NCI-H82 (cell line): ENCODE measurements at regions not wholly inside any gene's neighbourhood (a gene's known extent, or its start where the extent isn't known, plus 50 kb on each side); places are given as distances from the start of the nearest gene placed in this dataset.
"Not testable (repeated sequence)": the region's sequence is repeated elsewhere in the genome, so short reads cannot be mapped to it uniquely, and the experiment has no call there.

Source experiments
- DNase-seq: peaks from one replicate; lab custom pipeline; 2025; lab: John Stamatoyannopoulos, UW

DNA sequence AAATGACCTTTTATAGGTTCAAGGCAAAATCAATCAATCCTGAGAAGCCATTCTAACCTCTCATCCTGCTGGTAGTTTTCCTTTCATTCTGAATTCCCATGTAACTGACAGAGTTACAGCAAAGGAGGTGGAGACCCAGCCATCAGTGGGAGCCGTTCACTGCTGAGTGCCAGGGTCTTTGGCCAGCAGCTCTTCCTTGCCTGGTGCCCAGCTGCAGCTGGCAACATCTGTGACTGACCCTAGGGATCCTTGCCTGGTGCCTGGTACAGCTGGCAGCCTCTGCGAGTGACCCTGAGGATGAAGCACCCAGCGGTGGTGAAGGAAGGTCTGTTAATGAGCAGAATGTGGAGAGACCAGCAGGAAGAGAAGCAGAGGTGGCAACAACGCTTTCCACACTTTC is 314.6 kb downstream of the THBS2 start:
- no peak for DNase-seq

DNA sequence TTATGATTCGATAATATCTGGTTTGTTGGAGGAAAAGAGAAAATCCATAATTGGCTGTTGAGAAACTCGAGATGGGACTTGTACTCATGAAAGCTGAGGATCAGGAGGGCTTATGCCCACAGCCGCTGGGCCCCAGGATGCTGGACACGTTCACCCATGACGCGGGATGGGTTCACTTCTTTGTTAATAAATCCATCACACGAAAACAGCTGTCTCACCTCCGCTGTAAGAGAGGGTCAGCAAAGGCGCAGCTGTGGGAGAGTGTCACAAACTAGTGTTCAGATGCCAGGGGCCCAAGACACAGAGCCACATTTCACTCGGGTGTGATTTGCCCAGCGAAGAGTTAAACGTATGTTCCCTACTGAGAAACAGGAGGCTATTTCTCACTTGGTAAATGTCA is 315.1 kb downstream of the THBS2 start:
- DNase-seq: no peak

DNA sequence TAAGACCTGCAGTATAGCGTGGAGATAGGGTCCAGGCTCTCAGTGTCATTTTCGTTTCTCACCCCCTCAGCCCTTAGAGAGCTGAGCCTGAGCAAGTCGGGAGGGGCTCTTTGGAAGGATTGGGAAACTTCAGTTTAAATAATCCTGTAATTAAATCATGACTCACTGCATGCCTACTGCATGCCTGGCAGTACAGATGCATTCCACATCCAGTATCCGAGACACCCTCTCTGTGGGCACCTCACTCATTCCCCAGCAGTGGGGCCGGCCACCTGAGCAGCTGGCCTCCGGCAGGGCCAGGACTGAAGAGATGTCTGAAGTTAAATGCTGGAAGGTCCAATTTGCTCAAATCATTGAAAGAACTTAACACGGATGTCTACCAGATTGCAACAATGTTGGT is 316.6 kb downstream of the THBS2 start:
- no peak for DNase-seq

DNA sequence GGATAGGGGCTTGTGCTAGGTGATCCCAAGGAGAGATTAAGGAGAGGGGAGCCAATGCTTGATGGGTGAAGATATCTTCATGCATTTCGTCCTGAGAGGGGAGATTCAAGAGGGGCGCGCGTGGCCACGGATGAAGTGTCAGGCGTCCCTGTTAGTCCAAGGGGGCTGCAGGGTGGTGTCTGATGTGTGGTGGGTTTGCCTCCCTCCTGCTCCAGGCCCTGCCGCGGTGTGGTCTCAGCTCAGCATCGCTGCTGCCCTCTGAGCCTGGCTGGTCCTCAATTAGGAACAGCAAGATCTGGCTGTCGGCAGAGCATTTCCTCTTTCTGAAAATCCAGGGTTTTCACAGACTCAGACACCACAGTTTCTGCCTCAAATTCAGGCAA is 318.0 kb downstream of the THBS2 start:
- DNase-seq: no peak

DNA sequence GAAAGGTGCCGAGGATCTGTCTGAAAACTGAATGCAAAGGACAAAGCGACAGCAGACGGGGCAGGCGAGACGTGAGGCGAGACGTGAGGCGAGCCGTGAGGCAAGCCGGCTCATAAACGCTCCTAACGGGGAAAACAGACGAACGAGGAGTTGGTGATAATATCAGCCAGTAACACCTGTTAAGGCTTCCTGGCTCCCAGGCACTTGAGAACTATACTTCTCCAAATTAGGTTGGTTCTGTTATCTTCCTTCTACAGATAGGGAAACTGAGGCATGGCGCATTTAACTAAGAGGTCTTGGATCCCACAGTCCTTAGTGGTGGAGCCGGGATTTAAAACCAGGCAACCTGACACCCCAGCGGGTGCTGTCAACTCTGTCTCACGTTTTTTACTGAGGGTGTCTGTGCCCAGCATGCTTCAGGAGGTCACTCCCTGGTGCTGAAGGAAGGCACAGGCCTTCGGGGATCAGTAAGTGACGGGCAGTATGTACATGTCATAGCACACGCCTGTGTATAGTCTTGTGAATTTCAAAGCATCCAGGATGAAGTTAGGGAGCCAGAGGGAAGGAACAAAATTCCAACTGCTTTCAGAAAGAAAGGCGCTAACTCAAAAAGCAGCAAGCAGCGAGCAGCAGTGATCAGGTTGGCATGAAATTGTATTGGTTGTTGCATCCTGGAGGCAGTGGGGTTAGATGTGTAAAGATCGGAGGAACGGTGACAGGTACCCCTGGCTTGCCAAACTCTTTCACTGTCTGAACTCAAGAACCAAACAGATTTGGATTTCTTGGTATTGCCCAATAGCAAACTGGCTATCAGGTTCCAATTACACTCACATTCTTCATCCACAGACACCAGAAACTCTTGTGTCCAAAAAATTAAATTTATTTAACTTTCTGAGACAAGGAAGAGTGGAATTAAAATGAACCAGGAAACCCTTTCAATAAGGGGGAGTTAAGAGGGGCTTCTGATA is 318.7 kb downstream of the THBS2 start:
- DNase-seq: no peak

DNA sequence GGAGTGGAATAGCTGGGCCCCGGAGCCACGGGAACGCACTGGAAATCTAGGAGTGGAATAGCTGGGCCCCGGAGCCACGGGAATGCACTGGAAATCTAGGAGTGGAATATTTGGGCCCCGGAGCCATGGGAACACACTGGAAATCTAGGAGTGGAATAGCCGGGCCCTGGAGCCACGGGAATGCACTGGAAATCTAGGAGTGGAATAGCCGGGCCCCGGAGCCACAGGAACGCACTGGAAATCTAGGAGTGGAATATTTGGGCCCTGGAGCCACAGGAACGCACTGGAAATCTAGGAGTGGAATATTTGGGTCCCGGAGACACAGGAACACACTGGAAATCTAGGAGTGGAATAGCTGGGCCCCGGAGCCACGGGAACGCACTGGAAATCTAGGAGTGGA is 321.5 kb downstream of the THBS2 start:
- not testable (repeated sequence) for DNase-seq

DNA sequence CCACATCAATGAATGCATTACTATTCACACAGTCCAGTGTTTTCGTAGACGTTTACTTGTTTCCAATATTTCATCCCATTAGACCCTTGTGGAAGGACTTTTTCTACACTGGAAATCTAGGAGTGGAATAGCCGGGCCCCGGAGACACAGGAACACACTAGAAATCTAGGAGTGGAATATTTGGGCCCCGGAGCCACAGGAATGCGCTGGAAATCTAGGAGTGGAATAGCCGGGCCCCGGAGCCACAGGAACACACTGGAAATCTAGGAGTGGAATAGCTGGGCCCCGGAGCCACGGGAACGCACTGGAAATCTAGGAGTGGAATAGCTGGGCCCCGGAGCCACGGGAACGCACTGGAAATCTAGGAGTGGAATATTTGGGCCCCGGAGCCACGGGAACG is 322.6 kb downstream of the THBS2 start:
- not testable (repeated sequence) for DNase-seq

DNA sequence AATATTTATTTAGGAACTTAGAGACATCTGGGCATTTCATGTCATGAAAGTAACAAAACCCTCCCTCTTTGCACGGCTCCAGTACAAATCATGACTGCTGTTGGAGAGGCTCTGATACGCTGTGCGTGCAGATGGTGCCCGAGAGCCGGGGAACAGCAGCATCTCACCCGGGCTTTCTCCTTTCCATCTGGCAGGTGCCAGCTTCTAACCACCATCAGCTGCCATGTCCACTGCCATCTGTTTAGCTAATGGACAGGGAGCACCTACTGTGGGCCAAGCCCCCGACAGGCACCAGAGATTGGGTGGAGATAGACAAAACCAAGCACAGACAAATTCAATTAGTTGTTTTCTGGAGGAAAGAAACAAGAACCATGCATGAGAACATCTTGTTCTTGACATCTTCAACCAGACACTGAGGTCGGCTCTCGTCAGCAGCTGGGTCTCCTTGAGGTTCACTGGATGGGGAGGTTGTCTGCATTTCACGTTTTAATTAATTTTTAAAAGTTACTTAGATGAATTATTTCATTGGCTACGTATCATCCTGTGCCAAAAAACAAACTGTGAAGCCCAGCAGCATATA is 323.7 kb downstream of the THBS2 start:
- DNase-seq: no peak

DNA sequence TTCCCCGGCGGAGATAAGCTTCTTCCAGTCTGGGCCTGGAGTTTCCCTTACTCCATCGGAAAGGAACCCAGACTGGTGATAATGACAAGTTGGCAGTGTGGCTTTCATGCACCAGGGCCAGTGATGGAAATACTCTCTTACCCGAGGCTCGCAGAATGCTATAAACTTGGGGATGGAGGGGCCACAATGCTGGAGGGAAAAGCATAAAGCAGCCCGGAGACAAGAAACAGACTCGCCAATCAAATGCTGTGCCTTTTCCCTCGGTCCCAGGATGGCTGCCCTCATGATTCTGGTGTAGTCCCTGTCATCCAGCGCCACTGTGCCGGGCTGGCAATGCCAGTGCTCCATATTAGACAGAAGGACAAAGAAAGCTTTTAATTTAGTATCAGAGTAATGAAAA is 325.6 kb downstream of the THBS2 start:
- no peak for DNase-seq

DNA sequence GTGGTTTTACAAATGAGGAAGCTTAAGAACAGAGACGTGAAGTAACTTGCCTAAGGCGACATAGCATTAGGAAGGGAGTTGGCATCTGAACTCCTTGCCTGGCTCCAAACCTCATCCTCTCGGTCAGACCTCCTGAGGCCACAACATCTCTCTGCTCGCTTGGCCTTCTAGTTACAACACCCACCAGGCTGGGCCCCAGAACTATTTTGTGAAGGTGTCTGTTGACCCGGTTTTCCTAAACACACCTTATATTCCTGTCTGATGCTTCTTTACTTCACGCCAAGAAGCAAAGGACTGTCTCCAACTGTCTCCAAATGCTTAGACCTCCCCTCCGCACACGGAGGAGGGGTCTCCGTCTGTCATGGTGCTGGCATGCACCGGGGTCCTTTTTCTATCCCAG is 326.6 kb downstream of the THBS2 start:
- DNase-seq: no peak

DNA sequence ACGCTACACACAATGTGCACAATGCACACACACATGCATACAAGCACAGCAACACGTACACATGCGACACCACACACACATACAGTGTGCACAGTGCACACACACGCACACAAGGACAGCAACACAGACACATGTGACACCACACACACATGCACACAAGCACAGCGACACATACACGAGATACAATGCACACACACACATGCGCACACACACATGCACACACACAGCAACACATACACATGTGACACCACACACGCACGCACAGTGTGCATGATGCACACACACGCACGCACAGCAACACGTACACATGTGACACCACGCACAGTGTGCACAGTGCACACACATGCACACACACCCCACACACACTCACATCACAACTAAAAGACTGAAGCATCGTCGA is 327.3 kb downstream of the THBS2 start:
- no peak for DNase-seq

DNA sequence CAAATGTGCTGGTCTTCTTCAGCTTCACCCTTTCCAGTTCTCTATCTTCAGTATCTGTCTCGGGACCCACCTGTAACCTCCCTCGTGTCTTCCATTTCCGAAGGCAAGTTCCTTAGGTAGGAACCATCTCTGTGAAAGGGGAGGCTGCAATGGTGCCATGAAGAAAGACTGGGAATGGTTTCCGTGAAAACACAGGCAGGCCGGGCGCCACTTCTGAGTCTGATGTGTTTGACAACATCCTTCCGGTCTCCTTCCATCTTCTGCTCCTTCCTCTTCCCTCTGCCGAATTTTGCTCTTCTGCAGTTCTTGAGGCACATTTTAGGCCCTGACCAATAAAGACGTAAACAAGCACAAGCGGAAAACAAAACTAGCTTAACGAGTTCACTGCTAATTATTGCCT is 328.0 kb downstream of the THBS2 start:
- no peak for DNase-seq

DNA sequence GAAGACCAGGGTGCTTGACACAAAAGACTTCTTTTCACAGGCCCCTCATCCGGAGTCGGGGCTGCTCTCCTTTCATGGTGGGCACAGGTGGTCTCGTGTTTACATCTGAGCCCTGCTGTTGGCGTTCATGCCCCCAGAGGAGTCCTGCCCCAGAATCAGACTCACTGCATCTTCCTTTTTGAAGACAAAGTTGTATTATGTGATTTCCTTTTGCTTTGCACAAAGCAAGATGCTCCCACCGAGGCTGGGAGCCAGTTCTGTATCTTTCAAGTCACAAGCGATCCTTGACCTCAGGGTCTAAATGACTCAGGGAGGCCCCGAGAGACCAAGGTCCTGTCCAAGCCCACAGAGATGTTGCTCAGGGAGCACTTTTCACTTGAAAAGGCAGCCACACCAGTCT is 330.5 kb downstream of the THBS2 start:
- DNase-seq: no peak

DNA sequence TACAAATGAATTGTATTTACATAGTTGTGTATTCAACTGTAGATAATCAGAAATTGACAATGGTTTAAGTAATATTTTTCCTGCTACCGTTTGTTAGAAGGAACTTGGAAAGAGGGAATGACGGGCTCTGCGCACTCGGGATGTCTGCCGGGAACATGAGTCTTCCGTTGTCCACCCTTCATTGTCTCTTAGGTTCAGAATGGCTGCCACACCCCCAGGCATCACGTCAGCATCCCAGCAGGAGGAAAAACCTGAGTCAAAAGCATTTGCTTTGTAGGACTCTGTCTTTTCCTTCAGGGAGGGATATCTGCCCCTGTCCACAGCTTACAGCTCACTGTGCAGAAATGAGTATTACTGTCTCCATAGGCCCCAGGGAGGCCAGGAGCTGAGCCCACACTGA is 331.2 kb downstream of the THBS2 start:
- no peak for DNase-seq

DNA sequence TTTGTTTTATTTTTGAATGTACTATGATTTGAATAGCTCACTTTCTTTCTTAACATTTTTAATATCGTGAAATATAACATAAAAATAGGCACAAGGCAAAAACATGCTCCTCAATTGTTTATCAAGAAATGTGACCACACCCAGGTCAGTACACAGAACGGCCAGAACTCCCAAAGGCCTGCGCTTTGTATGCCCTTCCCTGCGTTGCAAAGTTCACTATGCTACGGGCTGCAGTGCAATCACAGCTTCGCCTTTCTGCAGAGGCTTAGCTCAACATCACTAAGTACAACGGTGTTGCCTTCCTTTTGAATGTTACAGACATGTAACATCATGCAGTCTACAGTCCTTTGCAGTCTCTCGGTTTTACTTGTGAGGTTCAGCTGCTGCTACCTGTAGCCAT is 333.4 kb downstream of the THBS2 start:
- no peak for DNase-seq

DNA sequence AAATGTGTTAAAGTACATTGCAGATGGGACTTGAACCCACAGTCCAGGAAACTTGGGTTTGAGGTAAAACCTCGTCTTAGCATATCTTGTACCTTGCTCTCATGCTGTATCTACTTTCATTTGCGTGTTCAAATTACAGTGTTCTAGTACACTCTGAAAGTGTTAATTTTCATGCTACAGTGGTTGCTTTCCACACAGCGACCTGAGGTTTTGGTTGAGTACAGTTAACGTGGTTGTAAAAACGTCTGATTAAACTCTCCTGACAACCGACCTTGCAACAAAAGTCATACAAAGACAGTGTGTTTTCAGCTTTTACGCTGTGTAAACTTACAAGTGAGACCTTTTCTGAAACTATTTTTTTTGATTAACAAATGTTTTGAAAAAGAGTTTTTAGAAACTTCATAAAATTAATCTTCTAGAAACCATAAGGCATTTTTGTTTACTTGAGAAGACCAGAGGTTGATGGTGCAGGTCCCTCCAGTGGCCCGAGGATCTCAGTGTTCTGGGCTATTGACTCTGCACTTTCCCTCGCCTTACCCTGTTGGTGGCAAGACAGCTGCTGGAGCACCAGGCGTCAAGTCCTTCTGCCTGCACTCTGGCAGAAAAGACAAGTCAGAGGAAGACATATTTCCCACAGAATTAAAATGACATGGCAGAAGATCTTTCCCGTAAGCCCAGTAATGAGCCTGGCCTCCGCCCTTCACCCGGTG is 334.0 kb downstream of the THBS2 start:
- DNase-seq: no peak

DNA sequence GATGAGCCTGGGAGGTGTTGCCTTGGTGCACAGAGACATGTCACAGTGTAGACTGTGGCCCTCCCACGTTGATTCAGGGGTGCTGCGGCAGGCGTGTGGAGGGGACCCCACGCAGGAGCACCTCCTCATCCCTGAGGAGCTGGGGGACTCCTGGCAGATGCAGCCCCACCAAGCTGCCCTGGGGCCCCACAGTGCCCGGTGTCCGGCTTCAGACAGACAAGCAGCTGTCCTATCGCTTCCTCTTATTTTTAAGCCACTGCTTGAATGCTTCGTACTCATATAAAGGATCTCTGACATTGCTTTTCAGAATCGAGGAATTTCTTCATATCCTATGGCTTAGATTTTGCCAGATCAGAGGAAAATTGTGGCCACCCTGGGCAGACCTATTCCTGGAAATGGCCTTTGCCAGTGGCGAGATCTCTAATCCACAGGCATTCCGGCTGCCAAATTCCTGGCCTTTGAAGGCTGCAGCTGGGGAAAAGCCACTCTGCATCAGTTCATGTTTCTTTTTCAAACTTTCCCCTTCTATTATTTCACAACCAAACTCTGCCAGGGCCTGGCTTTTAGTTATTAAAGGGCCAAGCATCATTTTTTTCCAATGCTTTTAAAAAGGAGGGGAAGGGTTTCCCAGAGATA is 337.0 kb downstream of the THBS2 start:
- DNase-seq: no peak

DNA sequence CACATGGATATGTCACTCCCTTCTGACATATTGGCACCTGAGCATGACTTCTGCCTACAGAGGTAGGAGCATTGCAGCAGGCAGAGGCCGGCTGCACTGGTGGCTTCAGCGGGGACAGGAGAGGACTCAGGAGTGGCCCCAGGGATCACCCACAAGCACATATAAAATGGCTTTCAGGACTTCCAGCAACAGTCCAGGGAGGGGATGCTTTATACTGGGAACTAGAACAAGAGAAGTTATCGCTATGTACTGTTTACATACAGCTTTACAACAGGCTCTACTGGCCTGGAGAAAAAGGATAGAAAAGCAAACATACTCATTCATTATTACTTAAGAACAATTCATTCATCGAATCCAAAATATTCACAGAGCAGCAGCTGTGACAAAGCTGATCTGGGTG is 337.8 kb downstream of the THBS2 start:
- no peak for DNase-seq

DNA sequence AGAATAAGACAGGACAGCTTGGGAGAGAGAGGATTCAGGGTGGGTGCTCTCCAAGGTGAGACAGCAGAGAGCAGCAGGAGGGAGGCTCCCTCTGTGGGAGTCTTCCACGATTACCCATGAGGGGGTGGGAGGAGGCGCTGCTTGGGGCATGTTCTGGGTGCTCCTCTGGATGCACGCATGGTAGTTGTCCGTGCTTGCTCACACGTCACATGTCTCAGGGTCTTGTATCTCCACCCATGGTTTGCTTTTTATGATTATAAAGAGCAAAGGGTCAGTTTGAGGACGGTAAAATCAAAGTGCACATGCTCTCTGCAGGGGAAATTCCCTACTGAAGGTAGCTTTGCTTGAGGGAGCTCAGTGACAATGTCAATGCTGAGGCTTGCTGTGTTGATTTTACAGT is 338.4 kb downstream of the THBS2 start:
- no peak for DNase-seq

DNA sequence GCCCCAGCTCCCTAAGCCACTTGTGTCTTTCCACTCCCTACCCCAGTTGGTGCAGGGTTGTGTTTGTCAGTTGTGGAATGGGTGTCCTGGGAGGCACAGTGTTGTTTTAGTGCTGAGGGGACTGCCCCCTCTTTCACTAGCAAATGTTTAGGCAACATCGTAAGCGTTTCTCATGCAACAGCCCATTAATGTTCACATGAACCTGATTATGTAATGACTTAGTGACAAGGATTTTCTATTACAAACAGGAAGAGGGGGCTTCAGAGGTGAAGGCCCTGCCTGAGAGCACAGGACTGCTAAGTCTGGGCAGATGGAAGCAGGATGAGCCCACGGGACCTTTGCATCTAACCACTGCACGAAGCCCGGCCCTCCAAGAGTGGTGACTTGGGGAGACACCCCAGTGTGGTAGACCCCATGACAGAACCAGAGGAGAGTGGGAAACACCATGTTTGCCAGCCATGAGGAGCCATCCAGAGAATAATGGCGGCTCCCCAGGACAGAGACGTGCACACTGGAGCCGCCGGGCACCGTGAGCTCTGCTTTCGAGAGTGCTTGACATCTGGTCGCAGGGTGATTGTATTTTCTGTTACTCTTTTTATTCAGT is 339.7 kb downstream of the THBS2 start:
- DNase-seq: no peak

DNA sequence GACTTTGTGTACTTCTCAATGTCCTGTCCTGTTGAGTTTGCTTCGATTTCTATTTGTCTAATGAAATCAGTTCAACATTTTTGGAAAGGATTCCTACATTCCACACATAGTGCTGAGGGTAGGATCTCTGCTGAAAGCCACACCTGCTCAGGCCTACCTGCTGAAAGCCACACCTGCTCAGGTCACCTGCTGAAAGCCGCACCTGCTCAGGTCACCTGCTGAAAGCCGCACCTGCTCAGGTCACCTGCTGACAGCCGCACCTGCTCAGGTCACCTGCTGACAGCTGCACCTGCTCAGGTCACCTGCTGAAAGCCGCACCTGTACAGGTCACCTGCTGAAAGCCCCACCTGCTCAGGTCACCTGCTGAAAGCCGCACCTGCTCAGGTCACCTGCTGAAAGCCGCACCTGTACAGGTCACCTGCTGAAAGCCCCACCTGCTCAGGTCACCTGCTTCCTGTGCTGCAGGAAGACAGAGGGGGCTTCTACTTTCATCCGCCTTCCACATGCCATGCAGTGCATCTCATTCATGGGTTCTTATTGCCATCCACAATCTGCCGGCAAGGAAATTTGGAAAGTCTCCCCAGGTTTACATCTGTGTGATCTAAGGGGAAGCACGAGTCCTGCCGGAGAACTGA is 340.3 kb downstream of the THBS2 start:
- not testable (repeated sequence) for DNase-seq

DNA sequence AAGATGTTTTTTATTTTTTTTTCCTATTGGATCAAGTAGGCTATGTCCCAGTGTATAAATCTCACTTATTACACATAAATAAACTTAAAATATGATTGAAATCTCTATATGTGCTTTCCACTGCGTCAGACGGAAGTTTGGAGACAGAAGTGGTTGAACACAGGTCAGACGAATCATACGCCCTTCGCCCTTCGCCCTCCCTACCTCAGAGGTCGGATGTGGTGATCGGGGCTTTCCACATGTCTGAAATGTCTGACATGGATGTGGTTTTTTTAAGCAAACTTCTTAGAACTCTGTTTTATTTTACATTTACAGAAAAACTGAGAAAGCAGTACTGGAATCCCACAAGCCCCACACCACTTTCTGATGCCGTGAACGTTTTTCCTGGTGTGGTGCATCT is 344.4 kb downstream of the THBS2 start:
- DNase-seq: no peak
